Upper lobe of right lung (tissue), 1 donor: ENCODE measurements at regions not wholly inside any gene's neighbourhood (a gene's known extent, or its start where the extent isn't known, plus 50 kb on each side); places are given as distances from the start of the nearest gene placed in this dataset.
A peak's percentile ranks its signal among the peaks of the same experiment; 100 is the strongest.

Source experiments
- ATAC-seq: fragments of 200-7000 bp; cut with Tn5 transposase; one replicate; pipeline ENCODE4 v1.9.1; 2020; ENCODE audit warnings: mild to moderate bottlenecking, moderate library complexity
- DNase-seq: peaks from one replicate; pipeline ENCODE4 v3.0.0-alpha.2; 2020
- H3K27ac ChIP-seq: fragments of 200-600 bp; one replicate; pipeline ENCODE4 v1.8.0; 2022
- H3K27me3 ChIP-seq: fragments of 200-600 bp; one replicate; pipeline ENCODE4 v1.8.0; 2022; ENCODE audit warnings: mild to moderate bottlenecking
- H3K36me3 ChIP-seq: fragments of 200-600 bp; one replicate; pipeline ENCODE4 v1.8.0; 2022
- H3K4me1 ChIP-seq: fragments of 200-600 bp; one replicate; pipeline ENCODE4 v1.8.0; 2022
- H3K4me3 ChIP-seq: fragments of 200-600 bp; one replicate; pipeline ENCODE4 v1.8.0; 2022; ENCODE audit warnings: mild to moderate bottlenecking
- H3K9me3 ChIP-seq: fragments of 200-600 bp; one replicate; pipeline ENCODE4 v1.8.0; 2022
- intact Hi-C: fragments of 100-400 bp; cut with DNase I; formaldehyde crosslinking; loops from one replicate; pipeline ENCODE4 v1.11.0; 2022
- TF ChIP-seq, protein P1 (sequence below): fragments of 200-600 bp; IDR thresholded peaks from one replicate; pipeline ENCODE4 v1.8.0; 2022; ENCODE audit warnings: antibody characterized with exemption
- donor health status: DM: no; HTN: yes; CAD: no; lungs with severe emphysema.

GRCh38 chr10:3932597-3933375 is 147.8 kb upstream of the KLF6 start:
- no peak overlapping the region for H3K27ac ChIP-seq
- peaks cover 3% of the 10 kb centered on the region for H3K4me1 ChIP-seq
- H3K36me3 ChIP-seq: no peaks in the 10 kb centered on the region
- no peaks in the 10 kb centered on the region for H3K9me3 ChIP-seq
- DNase-seq (no peak), ATAC-seq (peak; percentile 12)
- TF ChIP-seq, protein P1, sequence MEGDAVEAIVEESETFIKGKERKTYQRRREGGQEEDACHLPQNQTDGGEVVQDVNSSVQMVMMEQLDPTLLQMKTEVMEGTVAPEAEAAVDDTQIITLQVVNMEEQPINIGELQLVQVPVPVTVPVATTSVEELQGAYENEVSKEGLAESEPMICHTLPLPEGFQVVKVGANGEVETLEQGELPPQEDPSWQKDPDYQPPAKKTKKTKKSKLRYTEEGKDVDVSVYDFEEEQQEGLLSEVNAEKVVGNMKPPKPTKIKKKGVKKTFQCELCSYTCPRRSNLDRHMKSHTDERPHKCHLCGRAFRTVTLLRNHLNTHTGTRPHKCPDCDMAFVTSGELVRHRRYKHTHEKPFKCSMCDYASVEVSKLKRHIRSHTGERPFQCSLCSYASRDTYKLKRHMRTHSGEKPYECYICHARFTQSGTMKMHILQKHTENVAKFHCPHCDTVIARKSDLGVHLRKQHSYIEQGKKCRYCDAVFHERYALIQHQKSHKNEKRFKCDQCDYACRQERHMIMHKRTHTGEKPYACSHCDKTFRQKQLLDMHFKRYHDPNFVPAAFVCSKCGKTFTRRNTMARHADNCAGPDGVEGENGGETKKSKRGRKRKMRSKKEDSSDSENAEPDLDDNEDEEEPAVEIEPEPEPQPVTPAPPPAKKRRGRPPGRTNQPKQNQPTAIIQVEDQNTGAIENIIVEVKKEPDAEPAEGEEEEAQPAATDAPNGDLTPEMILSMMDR: no peak
- H3K27me3 ChIP-seq: no peaks in the 10 kb centered on the region
- H3K4me3 ChIP-seq: no peak overlapping the region
- intact Hi-C loops: no loop called here

GRCh38 chr10:3931901-3932300 is 146.9 kb upstream of the KLF6 start:
- H3K27me3 ChIP-seq: no peaks in the 10 kb centered on the region
- peaks cover 3% of the 10 kb centered on the region for H3K4me1 ChIP-seq
- peak; percentile 11 for DNase-seq
- TF ChIP-seq, protein P1: no peak
- H3K9me3 ChIP-seq: no peaks in the 10 kb centered on the region
- no peak overlapping the region for H3K27ac ChIP-seq
- intact Hi-C loops: no loop called here
- H3K36me3 ChIP-seq: no peaks in the 10 kb centered on the region
- no peak overlapping the region for H3K4me3 ChIP-seq
- no peak for ATAC-seq

GRCh38 chr10:3931224-3931623 is 146.2 kb upstream of the KLF6 start:
- Histone ChIP-seq H3K9me3 (no peaks in the 10 kb centered on the region), H3K36me3 (no peaks in the 10 kb centered on the region), H3K4me3 (no peak overlapping the region), H3K4me1 (peaks cover 3% of the 10 kb centered on the region), H3K27me3 (no peaks in the 10 kb centered on the region), H3K27ac (no peak overlapping the region)
- TF ChIP-seq, protein P1: no peak
- DNase-seq (peak; percentile 50), ATAC-seq (no peak)
- intact Hi-C loops: no loop called here

- Histone ChIP-seq H3K27me3 (no peaks in the 10 kb centered on the region), H3K4me3 (no peak overlapping the region), H3K36me3 (no peaks in the 10 kb centered on the region), H3K4me1 (no peaks in the 10 kb centered on the region), H3K27ac (no peak overlapping the region), H3K9me3 (no peaks in the 10 kb centered on the region)
- DNase-seq: no peak
- TF ChIP-seq, protein P1: no peak
- intact Hi-C loops: no loop called here
- ATAC-seq: no peak
Observed at GRCh38 chr10:3928569-3928968, 143.6 kb upstream of the KLF6 start.

DNA sequence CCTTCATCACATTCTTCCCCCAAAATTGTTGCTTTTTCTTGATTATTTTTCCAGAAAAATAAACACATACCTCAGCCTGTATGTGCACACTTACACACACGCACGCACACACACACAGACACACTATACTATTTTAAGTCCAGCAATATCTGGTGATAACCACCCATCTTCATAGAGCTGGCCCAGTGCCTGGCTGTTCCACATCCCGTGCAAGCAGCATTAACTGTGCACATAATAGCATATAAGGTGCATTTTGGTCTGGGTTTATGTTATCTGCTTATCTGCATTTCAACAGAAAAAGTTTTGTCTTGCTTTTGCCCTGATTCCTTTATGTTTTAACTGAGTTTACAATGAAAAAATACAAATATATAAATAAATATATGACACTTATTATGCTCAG is 143.1 kb upstream of the KLF6 start:
- TF ChIP-seq, protein P1: no peak
- H3K27me3 ChIP-seq: no peaks in the 10 kb centered on the region
- H3K36me3 ChIP-seq: no peaks in the 10 kb centered on the region
- no peak overlapping the region for H3K4me3 ChIP-seq
- intact Hi-C loops: no loop called here
- H3K4me1 ChIP-seq: no peaks in the 10 kb centered on the region
- H3K27ac ChIP-seq: no peak overlapping the region
- DNase-seq (no peak), ATAC-seq (no peak)
- no peaks in the 10 kb centered on the region for H3K9me3 ChIP-seq
